Right kidney (tissue), 1 donor: ENCODE measurements at regions not wholly inside any gene's neighbourhood (a gene's known extent, or its start where the extent isn't known, plus 50 kb on each side); places are given as distances from the start of the nearest gene placed in this dataset.

ENCODE experiments used
- DNase-seq: peaks from one replicate; pipeline ENCODE4 v3.0.0-alpha.2; 2016

GRCh38 chr22:27150544-27150941 is 493.2 kb downstream of the MIAT start:
- DNase-seq: no peak

DNA sequence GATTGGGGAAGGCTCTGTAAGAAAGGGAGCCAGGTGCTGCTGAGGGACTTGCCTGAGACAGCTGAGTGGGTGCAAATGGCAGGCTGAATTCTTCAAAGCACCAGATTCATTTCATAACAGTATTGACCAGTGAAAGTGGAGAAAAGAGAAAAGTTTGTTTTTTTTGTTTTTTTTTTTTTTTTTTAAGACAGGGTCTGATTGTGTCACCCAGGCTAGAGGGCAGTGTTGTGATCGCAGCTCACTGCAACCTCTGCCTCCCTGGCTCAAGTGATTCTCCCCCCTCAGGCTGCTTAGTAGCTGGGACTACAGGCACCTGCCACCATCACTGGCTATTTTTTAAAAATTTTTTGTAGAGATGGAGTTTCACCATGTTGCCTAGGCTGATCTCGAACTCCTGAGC is 494.0 kb downstream of the MIAT start:
- no peak for DNase-seq

GRCh38 chr22:27152033-27152432 is 494.6 kb downstream of the MIAT start:
- no peak for DNase-seq

DNA sequence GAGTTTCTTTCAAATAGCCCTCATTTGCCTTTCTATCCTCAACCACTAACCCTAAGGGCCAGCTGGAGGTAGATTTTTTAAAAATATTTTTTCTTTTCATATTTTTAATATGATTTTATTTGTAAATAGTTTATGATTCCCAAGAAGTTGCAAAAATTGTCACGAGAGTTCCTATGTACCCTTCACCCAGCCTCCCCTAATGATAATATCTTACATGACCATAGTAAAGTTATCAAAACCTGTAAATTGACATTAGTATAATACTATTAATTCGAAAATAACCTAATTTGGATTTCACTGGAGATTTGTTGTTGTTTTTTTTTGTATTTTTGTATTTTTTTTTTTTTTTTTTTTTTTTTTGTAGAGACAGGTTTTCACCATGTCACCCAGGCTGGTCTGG is 495.5 kb downstream of the MIAT start:
- no peak for DNase-seq

- no peak for DNase-seq
Observed at GRCh38 chr22:27153386-27153785, 496.0 kb downstream of the MIAT start.

DNA sequence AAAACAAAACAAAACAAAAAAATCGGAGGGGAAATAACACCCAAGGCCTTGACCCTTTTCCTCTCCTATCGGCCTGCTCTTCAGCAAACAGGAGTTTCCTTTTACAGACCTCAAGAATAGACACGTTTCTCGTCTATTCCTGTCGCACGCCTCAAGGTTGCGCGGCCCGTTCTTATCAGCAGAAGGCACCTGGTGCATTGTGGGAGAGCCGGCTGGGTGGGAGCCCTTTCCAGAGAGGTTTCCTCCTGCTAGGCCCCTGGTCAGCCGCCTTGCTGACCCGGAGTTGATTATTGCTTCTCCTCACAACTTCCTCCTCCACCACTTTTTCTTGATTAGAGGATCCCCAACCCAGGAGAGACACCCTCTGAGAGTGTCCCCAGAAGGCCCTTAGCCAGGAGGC is 497.3 kb downstream of the MIAT start:
- DNase-seq: no peak

DNA sequence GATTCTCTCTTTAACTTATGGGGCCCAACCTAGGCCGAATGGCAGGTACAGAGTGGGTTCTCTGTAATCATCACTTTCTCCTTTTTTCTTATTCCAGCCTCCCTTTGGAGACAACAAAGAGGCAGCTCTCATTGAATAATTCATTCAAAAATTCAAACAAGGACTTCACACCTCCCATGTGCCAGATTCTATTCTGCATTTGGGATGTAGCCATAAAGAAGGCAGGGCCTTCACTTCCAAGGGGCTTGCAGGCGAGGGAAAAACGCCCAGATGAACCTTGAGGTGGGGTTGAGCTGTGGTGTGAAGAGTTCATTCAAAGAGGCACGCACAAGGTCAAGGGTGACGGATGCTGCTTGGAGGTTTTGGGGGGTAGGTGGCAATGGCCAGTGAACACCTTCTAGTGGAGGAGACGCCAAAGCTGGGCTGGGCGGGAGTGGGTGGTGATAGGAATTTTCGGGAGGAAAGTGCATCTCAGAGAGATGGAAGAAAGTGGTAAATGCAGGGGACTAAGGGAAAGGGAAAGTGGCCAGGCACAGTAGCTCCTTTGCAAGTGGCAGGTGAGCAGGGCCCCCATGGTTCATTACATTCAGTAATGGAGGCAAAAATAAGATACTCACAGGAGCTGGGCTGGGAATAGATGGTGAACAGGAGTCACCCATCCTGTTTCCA is 499.6 kb downstream of the MIAT start:
- DNase-seq: no peak

GRCh38 chr22:27157666-27158370 is 500.4 kb downstream of the MIAT start:
- DNase-seq: no peak

GRCh38 chr22:27159016-27159415 is 501.6 kb downstream of the MIAT start:
- DNase-seq: no peak

DNA sequence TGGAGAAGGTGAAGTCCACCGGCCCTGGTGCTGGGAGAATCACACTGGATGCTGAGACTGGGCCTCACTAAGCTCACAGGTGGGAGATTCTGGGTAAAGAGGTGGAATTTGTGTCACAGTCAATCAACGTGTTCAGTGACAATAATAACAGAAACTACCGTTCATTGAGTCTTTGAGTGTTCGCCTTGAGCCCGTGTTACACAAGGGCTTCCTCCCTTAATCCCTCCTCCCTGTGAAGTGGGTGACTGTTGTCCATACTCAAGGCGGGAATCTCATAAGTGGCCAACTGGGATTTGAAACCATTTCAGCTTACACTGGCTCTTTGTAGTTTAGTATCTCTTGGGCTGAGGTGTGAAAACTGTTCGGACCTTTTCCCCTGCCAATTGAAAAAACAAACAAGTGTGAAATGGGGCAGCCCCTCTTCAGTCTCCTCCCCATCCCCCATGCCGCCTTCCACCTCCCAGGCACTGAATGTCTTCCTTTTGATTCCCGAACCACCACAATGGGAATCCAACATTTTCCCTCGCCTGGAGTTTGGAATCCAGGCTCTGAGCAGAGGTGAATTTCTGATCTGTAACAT is 502.4 kb downstream of the MIAT start:
- DNase-seq: no peak

DNA sequence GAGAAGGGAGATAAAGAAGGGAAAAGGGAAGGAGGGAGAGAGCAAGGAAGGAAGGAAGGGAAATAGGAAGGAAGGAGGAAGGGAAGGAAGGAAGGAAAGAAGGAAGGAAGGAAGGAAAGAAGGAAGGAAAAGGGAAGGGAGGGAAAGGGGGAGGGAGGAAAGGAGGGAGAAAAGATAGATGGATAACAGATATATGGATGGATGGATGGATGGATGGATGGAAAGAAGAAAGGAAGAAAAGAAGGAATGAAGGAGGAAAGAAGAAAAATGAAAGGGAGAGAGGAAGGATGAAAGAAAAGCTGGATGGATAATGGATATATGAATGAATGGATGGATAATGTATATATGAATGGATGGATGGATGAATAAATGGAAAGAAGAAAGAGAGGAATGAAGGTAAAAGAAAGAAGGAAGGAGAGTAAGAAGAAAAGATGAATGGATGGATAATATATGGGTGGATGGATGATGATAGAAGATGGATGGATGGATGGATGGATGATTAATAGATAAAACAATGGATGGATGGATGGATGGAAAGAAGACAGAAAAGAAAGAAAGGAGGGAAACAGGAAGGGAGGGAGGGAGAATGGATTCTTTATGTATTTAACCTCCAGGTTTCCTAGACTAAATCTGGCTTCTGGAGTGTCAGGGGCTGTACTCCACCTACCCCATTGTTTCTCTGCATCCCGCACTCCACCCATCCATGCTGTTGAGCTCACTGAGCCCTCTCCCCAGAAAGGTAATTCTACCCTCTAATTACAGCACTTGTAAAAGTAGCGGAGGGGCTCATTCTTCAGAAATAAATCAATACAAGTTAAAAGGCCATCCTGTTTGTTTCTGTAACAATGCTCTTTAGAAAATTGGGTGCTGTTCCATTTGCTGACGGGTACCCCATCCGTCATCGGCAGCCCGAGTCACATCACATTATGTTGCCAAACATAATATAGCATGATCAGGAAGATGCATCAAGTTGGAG is 506.1 kb downstream of the MIAT start:
- no peak for DNase-seq

DNA sequence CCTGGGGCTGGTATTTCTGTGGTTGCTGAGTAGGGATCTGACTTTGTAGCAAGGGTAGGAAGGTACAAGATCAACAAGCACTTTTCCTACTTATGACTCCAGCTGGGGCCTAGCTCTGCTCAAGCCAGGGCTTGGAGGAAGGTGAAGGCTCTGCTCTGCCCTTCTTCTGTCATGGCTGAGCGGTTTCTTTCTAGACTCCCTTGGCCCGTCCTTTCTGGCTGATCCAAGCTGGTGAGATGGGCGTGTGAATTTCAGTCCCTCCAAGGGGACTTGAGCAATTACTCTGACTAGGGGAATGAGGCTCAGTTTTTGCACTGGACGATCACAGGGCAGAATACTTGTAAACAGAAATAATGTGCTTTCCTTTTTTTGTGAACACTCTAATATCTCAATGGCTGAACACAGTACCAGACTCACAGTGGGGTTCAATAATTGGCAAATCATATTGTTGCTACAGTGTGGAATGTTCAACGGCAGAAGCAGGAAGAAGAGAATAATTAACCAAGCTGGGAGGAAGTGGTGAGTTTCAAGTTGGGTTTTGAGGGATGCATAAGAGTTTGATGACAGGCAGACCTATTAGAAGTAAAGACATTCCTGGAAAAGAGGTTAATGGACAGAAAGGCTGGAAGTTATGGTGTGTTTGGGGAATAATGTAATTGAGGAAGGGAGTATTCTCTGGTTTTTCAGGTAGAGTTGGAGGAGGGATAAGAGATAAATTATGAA is 507.6 kb downstream of the MIAT start:
- no peak for DNase-seq

- no peak for DNase-seq
Observed at GRCh38 chr22:27168681-27169080, 511.3 kb downstream of the MIAT start.

DNA sequence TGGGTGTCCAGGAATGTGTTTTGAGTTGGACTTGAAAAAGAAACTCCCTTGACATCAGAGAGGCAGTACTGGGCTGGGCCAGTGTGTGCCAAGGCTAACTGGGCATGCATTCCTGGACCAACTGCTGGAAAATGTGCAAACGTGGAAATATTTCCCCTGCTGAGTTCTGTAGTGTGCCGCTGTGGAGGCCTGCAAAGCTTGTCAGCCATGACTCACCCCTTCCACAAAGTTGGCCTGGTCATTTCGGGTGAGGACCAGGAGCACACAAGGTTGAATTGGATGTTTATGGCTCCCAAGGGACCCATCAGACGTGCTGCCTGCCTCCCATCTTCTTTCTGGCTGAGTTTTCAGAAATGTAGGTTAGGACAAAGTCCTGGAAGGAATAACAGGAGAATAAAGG is 513.1 kb downstream of the MIAT start:
- DNase-seq: no peak

DNA sequence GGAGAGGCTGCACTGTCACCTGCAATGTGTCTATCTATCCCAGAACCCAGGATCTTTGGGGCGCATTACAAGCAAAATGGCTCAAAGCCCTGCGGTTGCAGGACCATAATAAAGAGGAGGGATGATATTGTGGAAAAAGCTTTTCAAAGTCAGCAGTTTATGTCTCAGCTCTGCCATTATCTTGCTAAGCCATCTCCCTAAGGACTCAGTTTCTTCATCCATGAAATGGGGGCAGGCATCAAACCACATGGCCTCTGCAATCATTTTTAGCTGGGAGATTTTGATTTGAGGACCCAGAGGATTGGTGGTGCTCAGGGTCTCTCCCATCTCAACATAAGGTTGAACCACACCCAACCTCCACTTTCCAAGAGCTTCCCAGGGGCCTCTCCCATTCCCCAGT is 513.8 kb downstream of the MIAT start:
- no peak for DNase-seq

GRCh38 chr22:27173530-27173929 is 516.1 kb downstream of the MIAT start:
- DNase-seq: no peak

GRCh38 chr22:27175021-27175838 is 517.8 kb downstream of the MIAT start:
- no peak for DNase-seq

DNA sequence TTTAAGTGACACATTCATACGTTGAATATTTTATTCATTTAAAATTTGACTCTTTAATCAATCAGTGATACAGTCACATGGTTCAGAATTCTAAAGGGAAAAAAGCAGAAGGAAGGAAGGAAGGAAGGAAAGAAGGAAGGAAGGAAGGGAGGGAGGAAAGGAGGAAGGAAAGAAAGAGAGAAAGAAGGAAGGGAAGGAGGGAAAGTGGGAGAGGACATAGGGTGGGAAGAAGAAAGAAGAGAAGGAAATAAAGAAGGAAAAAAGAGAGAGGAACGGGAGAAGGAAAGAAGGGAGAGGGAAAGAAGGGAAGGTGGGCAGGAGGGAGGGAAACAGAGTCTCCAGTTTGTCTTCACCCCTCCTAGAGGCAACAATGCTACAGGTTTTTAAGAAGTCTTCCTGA is 518.6 kb downstream of the MIAT start:
- no peak for DNase-seq

GRCh38 chr22:27179161-27179560 is 521.8 kb downstream of the MIAT start:
- no peak for DNase-seq

- no peak for DNase-seq
Observed at GRCh38 chr22:27181537-27181936, 524.1 kb downstream of the MIAT start.

- no peak for DNase-seq
Observed at GRCh38 chr22:27183474-27183873, 526.1 kb downstream of the MIAT start.
